T-cell (primary cell): ENCODE measurements at regions not wholly inside any gene's neighbourhood (a gene's known extent, or its start where the extent isn't known, plus 50 kb on each side); places are given as distances from the start of the nearest gene placed in this dataset.
"Not testable (repeated sequence)": the region's sequence is repeated elsewhere in the genome, so short reads cannot be mapped to it uniquely, and the experiment has no call there.

ENCODE experiments used
- ATAC-seq, 4 experiments: fragments of 200-7000 bp in 3 of 4; fragments of 150-1000 bp in 1 of 4; cut with Tn5 transposase; replicated peaks in 1 of 4; 1 replicate in 3 of 4; 2 replicates in 1 of 4; pipeline ENCODE4 v1.10.0; 2021; ENCODE audit warnings: moderate library complexity in 3 of 4, mild to moderate bottlenecking in 2 of 4, moderate number of reproducible peaks in 1 of 4
- CTCF ChIA-PET, 2 donors: fragments of 300-600 bp; sonication (Branson Sonifier 250); formaldehyde crosslinking; loops; one replicate each; lab custom pipeline; 2022; ENCODE audit warnings: antibody characterized with exemption in 2 of 2; lab: Charles Lee
- POLR2A ChIA-PET, 2 donors: fragments of 300-600 bp; sonication (Branson Sonifier 250); formaldehyde crosslinking; loops; one replicate each; lab custom pipeline; 2022; ENCODE audit warnings: antibody characterized with exemption in 2 of 2; lab: Charles Lee
- DNase-seq, 35 experiments: peaks; one replicate each; pipeline versions ENCODE4 v3.0.0 to v3.0.0-alpha.2; 2013 to 2023
- H3K27ac ChIP-seq: one replicate; pipeline ENCODE4 v1.5.1; 2013; ENCODE audit warnings: low read length
- H3K27me3 ChIP-seq, 2 experiments: replicated peaks in 1 of 2; 1 replicate in 1 of 2; 2 replicates in 1 of 2; pipeline versions ENCODE4 v1.6.1 to v1.7.0; 2013; ENCODE audit warnings: low read length in 1 of 2, mixed read lengths in 1 of 2; ENCODE audit not compliant: control insufficient read depth in 2 of 2, insufficient read depth in 2 of 2; ENCODE audit errors: extremely low read depth in 1 of 2
- H3K36me3 ChIP-seq, 2 donors: 1 replicate in 1 of 2; 2 replicates in 1 of 2; pipeline versions ENCODE4 v1.6.1 to v1.7.0; 2013; ENCODE audit warnings: low read length in 1 of 2; ENCODE audit not compliant: control insufficient read depth in 2 of 2, insufficient read depth in 1 of 2; ENCODE audit errors: extremely low read depth in 1 of 2
- H3K4me1 ChIP-seq, 2 experiments: 1 replicate in 1 of 2; 2 replicates in 1 of 2; pipeline versions ENCODE4 v1.6.1 to v1.7.0; 2013; ENCODE audit warnings: low read length in 2 of 2, mixed read lengths in 1 of 2; ENCODE audit not compliant: insufficient read depth in 2 of 2, control insufficient read depth in 1 of 2; ENCODE audit errors: extremely low read depth in 1 of 2
- H3K4me3 ChIP-seq, 2 donors: 1 replicate in 1 of 2; 2 replicates in 1 of 2; pipeline versions ENCODE4 v1.5.1 to v1.7.0; 2013; ENCODE audit warnings: mild to moderate bottlenecking in 2 of 2, low read length in 1 of 2, moderate library complexity in 1 of 2; ENCODE audit not compliant: control insufficient read depth in 1 of 2; ENCODE audit errors: extremely low read depth in 1 of 2
- H3K9me3 ChIP-seq: 2 replicates; pipeline ENCODE4 v1.7.0; 2013
- H3K27ac Mint-ChIP-seq, 2 donors: one replicate each; pipeline ENCODE4 v1.8.0; 2020 to 2021; ENCODE audit warnings: mild to moderate bottlenecking in 2 of 2, mixed read lengths in 2 of 2
- H3K27me3 Mint-ChIP-seq, 2 donors: one replicate each; pipeline ENCODE4 v1.8.0; 2021 to 2022; ENCODE audit warnings: mixed read lengths in 2 of 2
- H3K36me3 Mint-ChIP-seq: one replicate; pipeline ENCODE4 v1.8.0; 2021; ENCODE audit warnings: mixed read lengths
- H3K4me1 Mint-ChIP-seq, 3 donors: one replicate each; pipeline ENCODE4 v1.8.0; 2020 to 2022; ENCODE audit warnings: mixed read lengths in 3 of 3, mild to moderate bottlenecking in 1 of 3
- H3K4me3 Mint-ChIP-seq, 3 donors: one replicate each; pipeline ENCODE4 v1.8.0; 2020 to 2022; ENCODE audit warnings: mild to moderate bottlenecking in 3 of 3, mixed read lengths in 3 of 3, moderate library complexity in 3 of 3
- H3K9me3 Mint-ChIP-seq, 3 donors: one replicate each; pipeline ENCODE4 v1.8.0; 2020 to 2022; ENCODE audit warnings: mixed read lengths in 3 of 3
- WGBS: methylation state at CpG from one replicate; pipeline ENCODE4 v1.1.5; 2013; ENCODE audit warnings: missing lambda C conversion rate; ENCODE audit not compliant: insufficient coverage; 5-methylcytosine and 5-hydroxymethylcytosine counted together

DNA sequence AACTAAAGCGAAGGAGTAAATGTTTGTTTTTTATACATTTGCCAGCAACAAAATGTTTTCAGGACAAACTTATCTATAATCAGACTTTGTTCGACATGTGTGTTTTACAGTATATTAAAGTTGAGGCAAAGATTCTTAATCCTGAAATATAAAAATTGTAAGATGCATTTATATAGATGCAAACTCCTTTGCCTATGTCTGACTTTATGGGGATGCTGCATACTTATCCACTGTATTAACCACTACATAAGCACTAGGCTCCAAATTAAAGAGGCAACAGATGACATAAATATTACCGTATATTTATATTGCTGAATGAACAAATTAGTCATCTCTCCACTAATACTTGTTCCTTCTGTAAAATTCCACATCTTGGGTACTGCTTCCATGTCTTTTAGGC is 882.7 kb upstream of the ARRDC3 start:
- H3K27me3 ChIP-seq, result no peaks in the 10 kb centered on the region
- DNase-seq, result no peak
- CTCF ChIA-PET, result no interaction called here
- no peak overlapping the region for H3K27ac ChIP-seq
- H3K9me3 Mint-ChIP-seq, result peaks cover 4 to 15% (median 12%) of the 10 kb centered on the region in 3 donors
- no peaks in the 10 kb centered on the region for H3K36me3 ChIP-seq
- no peak overlapping the region for H3K27ac Mint-ChIP-seq
- H3K4me3 ChIP-seq, result no peak overlapping the region
- no peaks in the 10 kb centered on the region for H3K4me1 ChIP-seq
- H3K27me3 Mint-ChIP-seq, result no peaks in the 10 kb centered on the region
- H3K4me1 Mint-ChIP-seq, result no peaks in the 10 kb centered on the region
- no peak overlapping the region for H3K4me3 Mint-ChIP-seq
- WGBS, result no CpG with 5 or more reads among the region's 3 CpGs
- H3K9me3 ChIP-seq, result no peaks in the 10 kb centered on the region
- POLR2A ChIA-PET, result no interaction called here
- no peaks in the 10 kb centered on the region for H3K36me3 Mint-ChIP-seq
- no peak for ATAC-seq

DNA sequence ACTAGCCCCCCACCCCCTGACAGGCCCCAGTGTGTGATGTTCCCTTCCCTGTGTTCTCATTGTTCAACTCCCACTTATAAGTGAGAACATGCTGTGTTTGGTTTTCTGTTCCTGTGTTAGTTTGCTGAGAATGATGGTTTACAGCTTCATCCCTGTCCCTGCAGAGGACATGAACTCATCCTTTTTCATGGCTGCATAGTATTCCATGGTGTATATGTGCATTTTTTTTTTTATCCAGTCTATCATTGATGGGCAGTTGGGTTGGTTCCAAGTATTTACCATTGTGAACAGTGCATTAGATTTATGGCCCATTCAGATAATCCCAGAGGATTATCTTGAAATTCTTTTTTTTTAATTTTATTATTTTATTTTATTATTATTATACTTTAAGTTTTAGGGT is 872.5 kb upstream of the ARRDC3 start:
- ATAC-seq, H3K36me3 ChIP-seq, H3K4me1 ChIP-seq, H3K4me1 Mint-ChIP-seq, H3K27ac ChIP-seq, H3K4me3 Mint-ChIP-seq, H3K4me3 ChIP-seq, H3K27me3 ChIP-seq, H3K36me3 Mint-ChIP-seq, H3K27ac Mint-ChIP-seq, POLR2A ChIA-PET, CTCF ChIA-PET, DNase-seq, H3K9me3 ChIP-seq, H3K27me3 Mint-ChIP-seq: not testable (repeated sequence)
- H3K9me3 Mint-ChIP-seq, result peaks cover 17 to 27% (median 21%) of the 10 kb centered on the region in 3 donors

DNA sequence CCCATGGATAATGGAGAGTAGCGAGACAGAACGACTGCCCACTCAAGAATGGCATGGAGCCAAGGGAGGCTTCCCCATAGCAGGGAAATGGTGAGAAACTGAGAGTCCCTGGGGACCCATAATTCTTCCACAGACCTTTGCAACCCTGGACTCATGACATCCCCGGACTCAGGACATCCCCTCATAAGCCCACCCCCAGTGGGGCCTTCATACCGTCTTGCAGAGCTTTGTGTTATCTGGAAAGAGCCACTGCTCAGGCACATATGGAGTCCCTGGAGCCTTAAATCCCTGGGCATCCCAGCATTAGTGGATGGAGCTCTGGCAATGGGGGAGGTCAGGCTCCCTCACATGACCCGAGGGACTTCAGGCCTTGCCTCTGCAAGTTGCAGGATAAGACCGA is 865.4 kb upstream of the ARRDC3 start:
- Histone ChIP-seq H3K4me3 (no peak overlapping the region), H3K36me3 (no peaks in the 10 kb centered on the region), H3K4me1 (no peaks in the 10 kb centered on the region), H3K9me3 (no peaks in the 10 kb centered on the region), H3K27ac (no peak overlapping the region), H3K27me3 (no peaks in the 10 kb centered on the region)
- no peaks in the 10 kb centered on the region for H3K4me1 Mint-ChIP-seq
- no peak for ATAC-seq
- peaks cover 8 to 26% (median 15%) of the 10 kb centered on the region in 3 donors for H3K9me3 Mint-ChIP-seq
- no peaks in the 10 kb centered on the region for H3K27me3 Mint-ChIP-seq
- no peak overlapping the region for H3K4me3 Mint-ChIP-seq
- ChIA-PET POLR2A (no interaction called here), CTCF (no interaction called here)
- no peaks in the 10 kb centered on the region for H3K36me3 Mint-ChIP-seq
- no peak for DNase-seq
- no peak overlapping the region for H3K27ac Mint-ChIP-seq
- WGBS, result 79% methylated on average over 2 of the region's 6 CpGs

DNA sequence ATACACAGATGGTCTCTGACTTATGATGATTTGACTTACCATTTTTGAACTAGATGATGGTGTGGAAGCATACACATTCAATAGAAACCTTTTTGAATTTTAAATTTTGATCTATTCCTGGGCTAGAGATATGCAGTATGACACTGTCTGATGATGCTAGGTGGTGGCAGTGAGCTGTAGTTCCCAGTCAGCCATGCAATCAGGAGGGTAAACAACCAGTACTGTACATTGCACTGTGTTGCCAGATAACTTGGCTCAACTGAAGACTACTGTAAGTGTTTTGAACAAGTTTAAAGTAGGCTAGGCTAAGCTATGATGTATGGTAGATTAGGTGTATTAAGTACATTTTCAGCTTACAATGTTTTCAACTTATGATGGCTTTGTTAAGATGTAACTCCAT is 859.1 kb upstream of the ARRDC3 start:
- CTCF ChIA-PET, result no interaction called here
- no peaks in the 10 kb centered on the region for H3K4me1 ChIP-seq
- POLR2A ChIA-PET, result no interaction called here
- no peak overlapping the region for H3K4me3 Mint-ChIP-seq
- H3K9me3 ChIP-seq, result no peaks in the 10 kb centered on the region
- H3K4me3 ChIP-seq, result no peak overlapping the region
- no peak overlapping the region for H3K27ac Mint-ChIP-seq
- peaks cover 0 to 3% (median 0%) of the 10 kb centered on the region in 3 donors for H3K9me3 Mint-ChIP-seq
- H3K36me3 Mint-ChIP-seq, result no peaks in the 10 kb centered on the region
- ATAC-seq (no peak), DNase-seq (no peak)
- H3K27me3 ChIP-seq, result no peaks in the 10 kb centered on the region
- no peak overlapping the region for H3K27ac ChIP-seq
- H3K4me1 Mint-ChIP-seq, result no peaks in the 10 kb centered on the region
- H3K27me3 Mint-ChIP-seq, result no peaks in the 10 kb centered on the region
- H3K36me3 ChIP-seq, result no peaks in the 10 kb centered on the region

DNA sequence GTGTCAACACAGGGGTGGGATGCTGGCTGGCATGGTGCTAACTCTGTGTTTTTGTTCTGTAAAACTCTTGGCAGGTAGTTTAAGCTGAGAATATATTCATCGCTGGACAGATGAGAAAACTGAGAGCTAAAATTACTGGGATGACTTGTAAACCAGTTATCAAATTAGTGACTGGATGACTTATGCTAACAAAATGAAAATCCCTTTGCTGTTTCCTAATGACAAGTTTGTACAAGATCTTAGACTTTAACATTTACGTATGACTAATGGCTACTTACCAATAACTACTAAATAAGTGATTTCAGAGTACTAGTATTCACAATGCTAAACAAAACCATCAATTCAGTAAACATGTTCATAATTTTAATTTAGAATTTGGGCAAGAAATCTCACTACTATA is 854.8 kb upstream of the ARRDC3 start:
- Mint-ChIP-seq H3K27me3 (no peaks in the 10 kb centered on the region), H3K36me3 (no peaks in the 10 kb centered on the region), H3K4me1 (no peaks in the 10 kb centered on the region), H3K27ac (no peak overlapping the region), H3K9me3 (peaks cover 0 to 7% (median 6%) of the 10 kb centered on the region in 3 donors), H3K4me3 (no peak overlapping the region)
- DNase-seq (no peak), ATAC-seq (no peak)
- no peaks in the 10 kb centered on the region for H3K4me1 ChIP-seq
- ChIA-PET POLR2A (no interaction called here), CTCF (no interaction called here)
- no peak overlapping the region for H3K4me3 ChIP-seq
- no peaks in the 10 kb centered on the region for H3K9me3 ChIP-seq
- no peak overlapping the region for H3K27ac ChIP-seq
- no peaks in the 10 kb centered on the region for H3K36me3 ChIP-seq
- no peaks in the 10 kb centered on the region for H3K27me3 ChIP-seq
- no CpG with 5 or more reads among the region's 2 CpGs for WGBS

DNA sequence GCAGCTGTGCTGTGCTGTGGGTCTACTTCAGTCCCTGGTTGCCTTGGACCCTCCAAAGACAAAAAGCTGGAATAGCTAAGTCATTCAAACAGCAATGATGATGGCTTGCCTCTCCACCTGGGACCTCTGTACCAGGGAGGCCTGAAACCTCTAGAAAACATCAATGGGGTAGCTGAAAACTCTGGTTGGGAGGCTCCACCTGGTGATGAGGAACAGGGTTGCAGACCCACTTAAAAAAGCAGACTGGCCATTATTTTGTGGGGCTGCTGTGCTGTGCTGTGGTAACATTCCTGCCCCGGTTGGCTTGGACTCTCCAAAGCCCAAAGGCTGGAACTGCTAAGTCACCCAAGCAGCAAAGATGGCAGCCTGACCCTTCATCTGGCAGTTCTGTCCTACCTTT is 839.3 kb upstream of the ARRDC3 start:
- no peaks in the 10 kb centered on the region for H3K27me3 Mint-ChIP-seq
- Histone ChIP-seq H3K4me1 (no peaks in the 10 kb centered on the region), H3K27ac (no peak overlapping the region), H3K4me3 (no peak overlapping the region), H3K36me3 (no peaks in the 10 kb centered on the region), H3K27me3 (no peaks in the 10 kb centered on the region), H3K9me3 (no peaks in the 10 kb centered on the region)
- CTCF ChIA-PET, result no interaction called here
- no peaks in the 10 kb centered on the region for H3K36me3 Mint-ChIP-seq
- H3K4me3 Mint-ChIP-seq, result no peak overlapping the region
- WGBS, result 71% methylated on average over 1 of the region's 1 CpG
- peaks cover 4 to 29% (median 17%) of the 10 kb centered on the region in 3 donors for H3K9me3 Mint-ChIP-seq
- DNase-seq (no peak), ATAC-seq (no peak)
- no peaks in the 10 kb centered on the region for H3K4me1 Mint-ChIP-seq
- H3K27ac Mint-ChIP-seq, result no peak overlapping the region
- POLR2A ChIA-PET, result no interaction called here

DNA sequence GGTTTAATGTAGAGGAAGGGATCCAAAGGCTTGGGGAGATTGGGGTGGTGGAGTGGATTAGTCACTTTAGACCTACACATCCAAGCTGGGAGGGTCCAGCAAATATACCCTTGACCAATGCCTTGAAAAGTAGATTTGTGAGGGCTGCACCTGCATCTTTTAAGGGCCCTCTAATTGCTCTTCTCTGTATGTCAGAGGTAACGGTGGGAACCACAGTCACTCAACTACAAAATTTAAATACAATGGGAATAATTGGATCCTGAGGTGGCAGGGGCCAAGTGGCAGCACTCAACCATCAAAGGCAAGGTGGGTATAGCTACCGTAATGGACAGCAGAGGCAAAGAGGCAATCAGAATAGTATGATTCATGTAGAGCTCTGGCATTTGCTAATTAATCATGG is 833.7 kb upstream of the ARRDC3 start:
- POLR2A ChIA-PET, H3K27ac Mint-ChIP-seq, DNase-seq, ATAC-seq, CTCF ChIA-PET, H3K27ac ChIP-seq, H3K9me3 ChIP-seq, H3K36me3 Mint-ChIP-seq, H3K4me3 Mint-ChIP-seq, H3K36me3 ChIP-seq, H3K4me1 Mint-ChIP-seq, H3K27me3 Mint-ChIP-seq, H3K4me1 ChIP-seq, H3K27me3 ChIP-seq, H3K4me3 ChIP-seq: not testable (repeated sequence)
- no CpG with 5 or more reads among the region's 2 CpGs for WGBS
- H3K9me3 Mint-ChIP-seq, result peaks cover 20 to 23% (median 21%) of the 10 kb centered on the region in 3 donors
